MG63 (cell line): ENCODE measurements at regions not wholly inside any gene's neighbourhood (a gene's known extent, or its start where the extent isn't known, plus 50 kb on each side); places are given as distances from the start of the nearest gene placed in this dataset.

ENCODE experiments used
- DNase-seq: peaks from one replicate; pipeline ENCODE4 v3.0.0-alpha.2; 2020
- H3K27me3 ChIP-seq: fragments of 250-450 bp; sonication (Bioruptor Pico); 2 replicates; pipeline ENCODE4 v1.5.1; 2020; ENCODE audit warnings: mild to moderate bottlenecking, moderate library complexity
- H3K36me3 ChIP-seq: fragments of 250-450 bp; sonication (Bioruptor Pico); 2 replicates; pipeline ENCODE4 v1.5.1; 2020; ENCODE audit warnings: mild to moderate bottlenecking, moderate library complexity
- H3K4me3 ChIP-seq: fragments of 250-450 bp; sonication (Bioruptor Pico); 2 replicates; pipeline ENCODE4 v1.5.1; 2020; ENCODE audit warnings: mild to moderate bottlenecking, moderate library complexity
- H3K9me3 ChIP-seq: fragments of 250-450 bp; sonication (Bioruptor Pico); 2 replicates; pipeline ENCODE4 v1.5.1; 2020; ENCODE audit warnings: mild to moderate bottlenecking, moderate library complexity

DNA sequence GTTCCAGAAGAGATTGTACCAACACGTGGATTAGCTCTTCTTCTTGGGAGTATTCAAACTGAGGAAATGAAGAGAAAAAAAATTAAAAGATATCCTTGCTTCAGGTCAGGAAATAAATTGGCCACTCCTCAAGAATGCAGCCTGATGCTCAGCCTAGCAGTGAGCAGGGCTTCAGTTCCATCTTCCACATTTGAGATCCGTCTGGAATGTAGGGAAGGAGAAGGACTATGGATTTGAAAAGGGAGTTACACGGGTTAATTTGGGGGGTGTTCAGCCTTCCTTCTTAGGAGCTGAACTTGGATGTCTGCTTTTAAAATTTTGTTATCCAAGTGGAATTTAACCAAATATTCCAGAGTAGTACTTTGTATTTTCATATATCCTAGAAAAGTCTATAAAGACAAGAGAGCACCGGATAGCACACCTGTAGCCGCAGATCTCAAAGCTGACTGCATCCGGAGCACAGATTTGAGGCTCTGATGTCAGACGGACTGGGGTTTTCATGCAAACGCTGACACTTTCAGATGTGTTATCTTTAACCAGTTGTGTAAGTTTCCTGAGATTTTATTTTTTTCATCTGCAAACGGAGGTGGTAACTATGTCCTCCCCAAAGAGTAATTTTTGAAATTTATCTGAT, 99.3 kb downstream of the COPS8 start:
- H3K27me3 ChIP-seq: no peaks in the 10 kb centered on the region
- H3K36me3 ChIP-seq: no peaks in the 10 kb centered on the region
- H3K4me3 ChIP-seq: no peak overlapping the region
- DNase-seq: no peak
- no peaks in the 10 kb centered on the region for H3K9me3 ChIP-seq

DNA sequence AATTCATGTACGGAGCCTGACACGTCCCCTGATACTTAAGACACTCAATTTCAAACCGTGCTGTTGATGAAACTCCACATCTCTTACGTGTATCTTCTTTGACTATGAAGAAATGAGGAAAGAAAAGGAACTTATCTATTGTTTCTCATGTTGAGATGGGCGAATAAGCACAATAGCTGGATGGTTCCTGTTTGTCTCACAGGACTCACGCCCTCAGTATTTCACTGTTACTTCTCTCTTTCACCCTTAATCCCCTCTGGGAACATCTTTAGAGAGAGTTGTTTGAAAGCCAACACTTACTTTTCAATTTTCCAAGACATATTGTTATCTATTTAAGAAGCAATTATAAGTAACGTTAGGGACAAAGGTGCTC, 99.8 kb downstream of the COPS8 start:
- H3K27me3 ChIP-seq: no peaks in the 10 kb centered on the region
- DNase-seq: no peak
- no peaks in the 10 kb centered on the region for H3K9me3 ChIP-seq
- H3K36me3 ChIP-seq: no peaks in the 10 kb centered on the region
- no peak overlapping the region for H3K4me3 ChIP-seq

DNA sequence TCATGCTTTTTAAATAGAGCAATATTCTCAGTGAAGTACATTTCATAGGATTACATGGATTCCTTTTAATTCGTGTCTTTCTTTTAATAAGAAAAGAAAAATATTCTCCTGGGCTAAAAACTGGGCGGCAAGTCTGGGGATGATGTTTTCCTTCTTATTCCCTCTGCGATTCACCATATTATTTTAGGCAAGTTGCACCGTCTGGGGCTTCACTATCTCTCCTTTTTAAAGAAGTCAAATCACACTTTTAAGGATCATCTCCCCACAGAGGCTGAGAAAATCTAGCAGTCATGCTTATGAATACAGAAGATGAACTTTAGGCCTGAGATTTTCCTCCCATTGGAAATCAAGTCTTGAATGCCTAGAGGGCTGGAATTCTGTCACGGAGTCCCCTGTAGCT, 104.1 kb downstream of the COPS8 start:
- no peaks in the 10 kb centered on the region for H3K36me3 ChIP-seq
- no peak overlapping the region for H3K4me3 ChIP-seq
- no peaks in the 10 kb centered on the region for H3K27me3 ChIP-seq
- no peaks in the 10 kb centered on the region for H3K9me3 ChIP-seq
- no peak for DNase-seq

DNA sequence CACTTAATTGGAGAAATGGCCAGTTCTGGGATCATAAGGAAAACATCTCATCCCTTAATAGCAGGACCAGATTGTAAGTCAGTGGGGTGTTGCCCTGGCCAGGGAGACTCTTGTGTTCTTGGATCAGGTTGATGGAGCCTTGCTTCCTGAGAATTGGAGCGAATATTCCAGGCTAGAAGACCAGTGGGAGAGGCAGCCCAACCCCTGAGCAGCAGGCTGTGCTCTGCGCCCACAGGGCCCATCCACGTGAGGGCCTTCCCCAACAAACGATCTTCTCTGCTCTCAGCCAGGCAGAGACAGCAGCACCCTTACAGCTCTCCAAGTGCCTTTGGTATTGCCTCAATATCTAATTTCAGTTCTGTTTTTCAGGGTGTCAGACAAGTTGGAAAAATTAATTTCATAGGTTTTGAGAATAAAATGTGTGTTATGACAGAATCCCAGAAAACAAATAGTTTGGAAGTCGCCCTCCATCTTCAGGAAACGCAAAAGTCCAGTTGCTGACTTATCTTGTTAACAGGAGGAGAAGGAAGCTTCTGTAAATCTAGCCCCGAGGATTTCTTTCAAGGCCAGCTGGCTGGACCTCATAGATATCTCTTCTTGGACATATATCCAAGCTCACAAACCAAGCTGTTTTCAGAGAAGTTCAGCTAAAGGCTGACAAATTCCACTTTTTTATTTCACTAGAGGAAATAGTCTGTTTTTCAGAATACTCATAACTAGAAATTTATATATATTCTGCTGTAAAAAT, 105.5 kb downstream of the COPS8 start:
- DNase-seq: no peak
- Histone ChIP-seq H3K36me3 (no peaks in the 10 kb centered on the region), H3K9me3 (no peaks in the 10 kb centered on the region), H3K4me3 (no peak overlapping the region), H3K27me3 (no peaks in the 10 kb centered on the region)

DNA sequence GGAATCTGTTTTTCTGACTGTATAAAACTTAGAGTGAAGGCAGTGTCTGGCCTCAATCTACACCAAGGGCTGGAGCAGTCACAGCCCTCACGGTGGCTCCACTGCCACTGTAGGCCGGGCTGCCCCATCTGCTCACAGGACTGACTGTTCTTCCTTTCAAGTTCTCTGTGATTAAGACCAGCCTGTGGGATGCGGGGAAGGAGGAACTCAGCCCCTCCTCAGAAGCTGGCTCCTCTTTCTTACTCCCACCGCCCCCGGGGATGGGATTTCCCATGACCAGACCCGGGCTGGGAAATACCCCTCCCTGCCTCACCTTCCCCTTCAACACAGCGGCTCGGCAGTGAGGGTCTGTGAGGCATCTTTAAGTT, 106.0 kb downstream of the COPS8 start:
- no peaks in the 10 kb centered on the region for H3K27me3 ChIP-seq
- no peak for DNase-seq

DNA sequence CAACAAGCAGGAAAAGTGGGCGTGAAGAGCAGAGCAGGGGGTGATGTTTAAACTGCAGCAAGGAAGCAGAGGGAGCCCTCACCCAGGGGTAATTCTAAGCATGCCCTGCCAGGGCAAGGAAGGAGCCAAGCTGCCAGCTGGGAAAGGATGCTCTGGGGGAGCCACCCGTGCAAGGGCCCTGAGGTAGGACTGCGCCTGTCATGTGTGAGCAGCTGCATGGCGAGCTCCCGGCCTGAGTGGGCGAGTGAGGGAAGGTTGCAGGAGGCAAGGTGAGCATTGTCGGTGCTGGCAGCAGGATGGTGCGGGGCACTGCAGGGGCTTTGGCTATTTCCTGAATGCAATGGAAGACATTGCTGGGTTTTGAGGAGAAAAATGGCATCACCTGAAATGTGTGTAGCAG, 107.2 kb downstream of the COPS8 start:
- no peaks in the 10 kb centered on the region for H3K36me3 ChIP-seq
- no peak overlapping the region for H3K4me3 ChIP-seq
- H3K27me3 ChIP-seq: no peaks in the 10 kb centered on the region
- no peak for DNase-seq
- no peaks in the 10 kb centered on the region for H3K9me3 ChIP-seq

More for the DNA sequence above, 106.0 kb downstream of the COPS8 start:
- H3K4me3 ChIP-seq: no peak overlapping the region
- H3K9me3 ChIP-seq: no peaks in the 10 kb centered on the region
- no peaks in the 10 kb centered on the region for H3K36me3 ChIP-seq

DNA sequence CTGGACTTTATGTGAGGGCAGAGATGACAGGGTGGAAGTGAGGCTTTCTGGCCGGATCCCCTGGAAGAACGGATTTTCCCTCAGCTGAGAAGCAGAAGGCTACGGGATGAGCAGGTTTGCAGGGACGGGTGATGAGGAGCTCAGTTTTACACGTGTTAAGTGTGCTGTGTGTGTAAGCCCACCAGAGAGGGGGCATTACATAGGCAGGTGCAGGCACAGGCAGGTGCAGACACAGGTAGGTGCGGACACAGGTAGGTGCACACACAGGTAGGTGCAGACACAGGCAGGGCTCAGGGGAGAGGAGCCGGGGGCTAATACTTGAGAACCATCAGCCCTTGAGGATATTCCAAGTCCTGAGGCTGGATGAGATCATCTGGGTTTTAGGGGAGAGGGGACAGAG, 107.7 kb downstream of the COPS8 start:
- H3K27me3 ChIP-seq: no peaks in the 10 kb centered on the region
- no peak overlapping the region for H3K4me3 ChIP-seq
- no peak for DNase-seq
- H3K9me3 ChIP-seq: no peaks in the 10 kb centered on the region
- no peaks in the 10 kb centered on the region for H3K36me3 ChIP-seq

DNA sequence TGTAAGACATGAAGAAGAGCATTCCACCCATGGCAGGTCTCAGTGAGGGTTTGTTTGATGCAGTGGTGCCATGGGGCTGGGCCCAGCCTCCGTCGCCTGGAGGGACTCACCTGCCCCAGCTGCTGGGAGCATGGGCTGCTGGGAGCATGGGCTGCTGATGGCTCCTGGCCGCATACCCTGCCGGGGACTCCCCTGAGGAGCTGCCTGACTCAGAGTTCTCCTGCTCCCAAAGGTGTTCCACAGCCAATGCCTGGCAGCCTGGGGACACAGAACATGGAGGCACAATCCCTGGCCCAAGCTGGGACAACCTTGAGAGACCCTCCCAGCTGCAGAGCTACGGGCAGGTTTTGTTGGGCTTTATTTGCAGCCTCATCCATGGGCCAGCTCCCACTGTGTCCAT, 108.4 kb downstream of the COPS8 start:
- Histone ChIP-seq H3K27me3 (no peaks in the 10 kb centered on the region), H3K4me3 (no peak overlapping the region), H3K9me3 (no peaks in the 10 kb centered on the region), H3K36me3 (no peaks in the 10 kb centered on the region)
- no peak for DNase-seq

DNA sequence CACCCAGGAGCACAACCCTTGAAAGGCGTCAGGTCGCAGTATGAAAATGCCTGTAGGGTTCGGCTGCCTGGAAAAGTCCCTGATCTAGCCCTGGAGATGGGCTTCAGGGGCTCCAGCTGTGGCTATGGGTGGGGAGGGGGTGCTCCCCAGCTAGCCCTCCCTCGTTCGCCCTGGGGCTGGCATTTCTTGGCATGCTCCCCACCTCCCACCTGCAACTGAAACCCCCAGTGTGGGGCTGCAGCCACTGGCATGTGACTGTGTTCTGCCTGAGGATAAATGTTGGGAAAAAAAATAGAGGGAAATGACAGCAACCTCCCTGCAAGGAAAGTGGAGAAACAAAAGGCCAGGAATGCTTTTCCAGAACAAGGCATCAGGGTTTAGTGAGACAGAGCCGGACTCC, 109.2 kb downstream of the COPS8 start:
- Histone ChIP-seq H3K4me3 (no peak overlapping the region), H3K9me3 (no peaks in the 10 kb centered on the region), H3K36me3 (no peaks in the 10 kb centered on the region), H3K27me3 (no peaks in the 10 kb centered on the region)
- DNase-seq: no peak

DNA sequence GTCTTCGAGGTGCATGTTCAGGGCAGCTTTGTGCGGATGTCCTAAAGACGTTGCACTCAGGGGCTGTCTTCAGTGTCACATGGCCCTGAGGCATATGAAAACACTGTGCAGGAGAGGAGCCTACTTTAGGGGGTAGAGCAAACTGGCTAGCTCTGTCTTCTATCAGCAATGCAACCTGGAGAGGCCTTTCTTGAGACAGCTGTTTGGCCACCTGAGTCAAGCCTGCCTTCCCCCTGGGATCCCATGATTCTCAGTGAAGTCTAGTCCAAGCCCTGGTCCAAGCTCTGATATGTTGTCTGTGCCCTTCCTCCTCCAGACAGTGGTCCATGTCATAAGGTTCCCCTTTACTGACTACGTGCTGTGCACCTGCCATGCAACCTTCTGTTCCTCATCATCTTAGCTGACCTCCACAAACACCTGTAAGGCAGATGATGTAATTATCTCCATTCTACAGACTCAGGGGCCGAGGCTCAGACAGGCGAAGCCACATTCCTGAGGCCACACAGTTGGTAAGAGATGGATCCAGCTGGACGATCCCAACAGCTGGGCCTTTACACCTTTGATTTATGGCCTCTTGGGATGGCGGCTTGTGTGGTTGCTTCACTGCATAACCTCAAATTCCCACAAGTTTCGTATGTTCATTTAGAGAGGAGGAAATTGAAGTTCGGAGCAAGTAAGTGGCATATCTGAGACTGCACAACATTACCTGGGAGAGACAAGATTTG, 109.9 kb downstream of the COPS8 start:
- no peak for DNase-seq
- H3K27me3 ChIP-seq: no peaks in the 10 kb centered on the region
- no peak overlapping the region for H3K4me3 ChIP-seq
- H3K9me3 ChIP-seq: no peaks in the 10 kb centered on the region
- no peaks in the 10 kb centered on the region for H3K36me3 ChIP-seq

DNA sequence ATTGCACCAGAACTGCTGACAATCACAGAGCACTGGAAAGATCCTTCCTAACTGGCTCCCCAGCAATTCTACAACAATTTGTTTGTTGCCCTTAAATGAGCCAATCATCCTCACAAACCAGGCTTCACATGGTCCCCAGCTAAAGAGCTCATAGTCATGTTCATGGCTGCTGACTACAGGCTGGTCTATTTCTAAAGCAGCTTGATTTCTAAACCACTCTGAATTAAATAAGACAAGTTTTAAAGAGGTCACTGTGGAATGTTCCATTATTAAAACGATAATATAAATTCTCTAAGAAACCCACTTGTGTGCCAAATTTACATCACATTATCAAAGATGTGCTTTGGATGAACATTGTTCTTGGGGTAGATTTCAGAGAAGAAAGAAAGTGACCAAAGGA, 110.7 kb downstream of the COPS8 start:
- Histone ChIP-seq H3K27me3 (no peaks in the 10 kb centered on the region), H3K4me3 (no peak overlapping the region), H3K36me3 (no peaks in the 10 kb centered on the region), H3K9me3 (no peaks in the 10 kb centered on the region)
- no peak for DNase-seq

DNA sequence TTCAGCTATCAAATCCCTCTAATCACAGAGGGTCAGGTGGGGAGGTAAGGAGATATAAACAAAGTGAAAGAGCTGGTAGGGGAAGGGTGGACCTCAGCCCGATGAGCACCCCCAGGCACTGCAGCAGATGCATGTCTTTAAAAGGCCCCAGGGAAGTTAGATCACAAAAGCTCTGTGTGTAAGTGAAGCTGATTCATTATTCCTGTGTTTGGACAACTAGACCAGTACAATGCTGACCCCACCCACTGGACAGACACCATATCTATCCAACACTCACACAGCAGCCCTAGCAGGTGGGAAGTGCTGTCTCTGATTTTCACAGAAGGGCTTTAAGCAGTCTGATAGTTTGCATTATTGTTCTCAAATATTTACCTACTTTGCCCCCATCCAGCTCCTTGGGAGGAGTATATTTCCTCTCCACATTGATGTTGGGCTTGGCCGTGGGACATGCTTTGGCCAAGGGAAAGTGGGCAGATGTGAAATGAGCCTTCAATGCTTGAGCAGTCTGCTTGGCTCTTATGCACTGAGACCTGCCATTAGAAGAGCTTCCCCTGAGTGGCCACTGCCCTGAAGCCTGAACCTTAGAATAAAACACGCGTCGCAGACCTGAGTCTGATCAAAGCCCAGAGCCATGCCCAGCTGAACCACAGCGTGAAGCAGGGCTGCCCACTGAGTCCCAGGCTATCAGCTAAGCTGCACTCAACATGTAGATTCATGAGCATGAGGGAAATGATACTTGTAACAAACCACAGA, 111.4 kb downstream of the COPS8 start:
- no peaks in the 10 kb centered on the region for H3K9me3 ChIP-seq
- no peaks in the 10 kb centered on the region for H3K27me3 ChIP-seq
- H3K4me3 ChIP-seq: no peak overlapping the region
- DNase-seq: peak; percentile 76
- H3K36me3 ChIP-seq: no peaks in the 10 kb centered on the region

DNA sequence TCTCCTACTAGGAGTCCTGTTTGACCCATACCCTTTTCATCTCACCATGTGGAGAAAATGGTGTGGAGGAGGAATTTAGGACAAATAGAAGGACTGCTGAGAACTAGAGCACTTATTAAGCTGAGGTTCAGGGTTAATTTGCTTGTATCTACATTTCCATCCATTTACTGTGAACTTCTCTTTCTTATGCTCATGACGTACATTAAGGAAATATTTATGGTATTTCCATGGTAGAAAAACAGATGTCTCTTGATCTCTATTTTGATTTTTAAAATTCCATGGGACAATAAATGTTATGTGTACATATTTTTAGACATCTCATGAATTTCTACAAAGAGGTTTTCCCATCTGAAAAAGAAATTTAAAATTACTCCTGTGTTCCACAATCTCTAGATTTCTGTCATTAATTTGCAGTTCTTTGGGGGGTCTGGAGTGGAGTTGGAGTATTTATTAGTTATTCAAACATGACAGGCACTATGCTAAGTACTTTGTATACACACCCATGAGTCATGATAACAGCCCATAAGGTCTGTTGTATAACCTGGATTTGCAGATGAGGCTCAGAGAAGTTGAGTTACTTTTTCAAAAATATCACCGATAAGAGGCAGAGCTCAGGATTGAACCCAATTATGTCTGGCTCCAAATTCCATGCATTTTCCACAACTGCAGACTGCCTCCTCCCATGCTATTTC, 112.6 kb downstream of the COPS8 start:
- no peaks in the 10 kb centered on the region for H3K9me3 ChIP-seq
- no peak for DNase-seq
- no peaks in the 10 kb centered on the region for H3K27me3 ChIP-seq
- no peak overlapping the region for H3K4me3 ChIP-seq
- H3K36me3 ChIP-seq: no peaks in the 10 kb centered on the region

DNA sequence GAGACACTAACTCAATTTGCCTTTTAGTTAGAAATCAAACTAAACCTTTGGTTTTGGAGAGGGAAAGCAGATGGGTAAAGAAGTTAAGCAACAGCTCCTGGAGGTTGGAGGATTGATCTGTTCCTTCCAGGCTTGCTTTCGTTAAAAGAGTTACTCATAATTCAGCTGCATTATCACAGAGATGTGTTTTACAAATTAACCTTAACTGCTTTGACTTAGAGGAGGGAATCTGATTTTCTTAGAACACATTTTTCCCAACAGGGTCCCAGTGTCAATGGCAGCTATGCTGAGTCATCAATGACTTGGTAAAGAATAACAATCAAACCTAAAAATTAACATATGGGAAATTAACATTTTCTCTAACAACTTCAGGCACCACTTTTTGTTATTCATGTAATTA, 113.4 kb downstream of the COPS8 start:
- Histone ChIP-seq H3K4me3 (no peak overlapping the region), H3K36me3 (no peaks in the 10 kb centered on the region), H3K9me3 (no peaks in the 10 kb centered on the region), H3K27me3 (no peaks in the 10 kb centered on the region)
- DNase-seq: no peak

DNA sequence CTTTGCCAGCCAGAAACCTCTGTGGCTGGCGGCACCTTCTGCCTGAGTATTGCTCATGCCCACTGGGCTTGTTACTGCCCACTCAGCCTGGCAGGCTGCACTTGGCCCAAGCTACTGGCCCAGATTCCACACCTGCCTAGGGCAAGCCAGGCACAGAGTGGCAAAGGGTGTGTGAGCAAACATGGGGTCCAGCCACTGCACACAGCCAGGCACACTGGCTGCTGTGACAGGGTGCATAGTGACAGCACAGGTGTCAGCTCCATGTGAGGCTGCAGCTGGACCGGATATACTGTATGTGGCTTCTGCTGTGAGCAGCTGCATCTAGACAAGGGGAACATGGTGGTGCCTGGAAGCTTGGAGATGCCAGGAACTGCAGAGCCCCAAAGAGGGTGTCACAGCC, 113.9 kb downstream of the COPS8 start:
- Histone ChIP-seq H3K36me3 (no peaks in the 10 kb centered on the region), H3K9me3 (no peaks in the 10 kb centered on the region), H3K27me3 (no peaks in the 10 kb centered on the region), H3K4me3 (no peak overlapping the region)
- peak; percentile 79 for DNase-seq

DNA sequence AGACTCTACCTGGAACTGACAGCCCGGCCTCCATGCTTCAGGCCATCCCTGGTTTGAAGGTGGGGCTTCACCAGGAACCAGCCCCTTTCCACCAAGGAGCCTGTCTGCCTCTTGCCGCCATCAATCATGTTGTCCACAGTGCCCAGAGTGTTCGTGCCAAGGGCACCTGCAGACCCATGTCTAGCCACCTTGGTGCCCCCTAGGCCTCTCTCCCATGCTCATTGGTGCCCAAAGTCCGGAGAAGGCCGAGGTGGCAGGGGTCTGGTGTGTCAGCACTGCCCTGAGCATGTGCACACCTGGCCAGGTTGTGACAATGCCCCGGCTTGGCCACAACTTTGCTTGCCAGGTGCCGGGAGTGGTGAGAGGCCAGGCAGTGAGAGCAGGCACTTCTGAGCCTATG, 114.8 kb downstream of the COPS8 start:
- no peaks in the 10 kb centered on the region for H3K9me3 ChIP-seq
- H3K4me3 ChIP-seq: no peak overlapping the region
- DNase-seq: no peak

More for the DNA sequence above, 114.8 kb downstream of the COPS8 start:
- no peaks in the 10 kb centered on the region for H3K27me3 ChIP-seq
- no peaks in the 10 kb centered on the region for H3K36me3 ChIP-seq
